Activated T-helper 1 cell treated with anti-CD3 and anti-CD28 coated beads, Interleukin-2, amount 50 U/mL, for 16 hours (primary cell): ENCODE measurements at regions not wholly inside any gene's neighbourhood (a gene's known extent, or its start where the extent isn't known, plus 50 kb on each side); places are given as distances from the start of the nearest gene placed in this dataset.

Experiments used
- DNase-seq, 2 donors: peaks; one replicate each; pipeline ENCODE4 v3.0.0-alpha.2; 2020; ENCODE audit warnings: low read depth in 1 of 2, low spot score in 1 of 2

GRCh38 chr9:29648132-29648531, 2074.9 kb upstream of the C9orf72 start:
- DNase-seq, result no peak

GRCh38 chr9:29648601-29649000, 2075.3 kb upstream of the C9orf72 start:
- DNase-seq, result no peak

GRCh38 chr9:29656641-29657406, 2083.5 kb upstream of the C9orf72 start:
- DNase-seq, result no peak

GRCh38 chr9:29657821-29658220, 2084.5 kb upstream of the C9orf72 start:
- DNase-seq, result no peak

GRCh38 chr9:29659014-29659413, 2085.7 kb upstream of the C9orf72 start:
- no peak for DNase-seq

GRCh38 chr9:29659736-29660135, 2086.5 kb upstream of the C9orf72 start:
- no peak for DNase-seq

- no peak for DNase-seq
These were observed 2095.5 kb upstream of the C9orf72 start for GRCh38 chr9:29668732-29669131.

GRCh38 chr9:29669613-29670012, 2096.3 kb upstream of the C9orf72 start:
- DNase-seq, result no peak

GRCh38 chr9:29685531-29685930, 2112.2 kb upstream of the C9orf72 start:
- no peak for DNase-seq

- DNase-seq, result no peak
These were observed 2117.9 kb upstream of the C9orf72 start for GRCh38 chr9:29691145-29691544.

GRCh38 chr9:29691758-29692407, 2118.6 kb upstream of the C9orf72 start:
- no peak for DNase-seq

GRCh38 chr9:29697011-29697410, 2123.7 kb upstream of the C9orf72 start:
- DNase-seq, result no peak

- no peak for DNase-seq
These were observed 2128.3 kb upstream of the C9orf72 start for GRCh38 chr9:29701559-29701958.

- no peak for DNase-seq
These were observed 2128.7 kb upstream of the C9orf72 start for GRCh38 chr9:29701971-29702370.

- no peak for DNase-seq
These were observed 2141.6 kb upstream of the C9orf72 start for GRCh38 chr9:29714860-29715259.

GRCh38 chr9:29717631-29718030, 2144.3 kb upstream of the C9orf72 start:
- DNase-seq, result no peak

- DNase-seq, result no peak
These were observed 2156.9 kb upstream of the C9orf72 start for GRCh38 chr9:29730163-29730562.

- DNase-seq, result no peak
These were observed 2167.2 kb upstream of the C9orf72 start for GRCh38 chr9:29740518-29740917.

GRCh38 chr9:29741169-29741568, 2167.9 kb upstream of the C9orf72 start:
- DNase-seq, result no peak

- DNase-seq, result no peak
These were observed 2176.8 kb upstream of the C9orf72 start for GRCh38 chr9:29750062-29750461.

GRCh38 chr9:29751226-29751625, 2177.9 kb upstream of the C9orf72 start:
- DNase-seq, result no peak

- no peak for DNase-seq
These were observed 2180.4 kb upstream of the C9orf72 start for GRCh38 chr9:29753638-29754037.

GRCh38 chr9:29769019-29769418, 2195.7 kb upstream of the C9orf72 start:
- DNase-seq, result no peak
